ENCODE measurements at regions not wholly inside any gene's neighbourhood (a gene's known extent, or its start where the extent isn't known, plus 50 kb on each side); places are given as distances from the start of the nearest gene placed in this dataset.

GRCh38 chr5:107257885-107258520, 412.7 kb downstream of the EFNA5 start:
- peak; percentile 7 for DNase-seq

- no peak for DNase-seq
Observed at GRCh38 chr5:107254902-107255234, 415.9 kb downstream of the EFNA5 start.

- no peak for DNase-seq
Observed at GRCh38 chr5:107254214-107254901, 416.4 kb downstream of the EFNA5 start.

- no peak for DNase-seq
Observed at GRCh38 chr5:107253246-107253645, 417.5 kb downstream of the EFNA5 start.

- DNase-seq, result no peak
Observed at GRCh38 chr5:107251151-107251550, 419.6 kb downstream of the EFNA5 start.

GRCh38 chr5:107248066-107248695, 422.6 kb downstream of the EFNA5 start:
- peak; percentile 68 for DNase-seq

- no peak for DNase-seq
Observed at GRCh38 chr5:107247427-107247826, 423.3 kb downstream of the EFNA5 start.

- no peak for DNase-seq
Observed at GRCh38 chr5:107243220-107243579, 427.5 kb downstream of the EFNA5 start.

- no peak for DNase-seq
Observed at GRCh38 chr5:107242411-107243219, 428.1 kb downstream of the EFNA5 start.

GRCh38 chr5:107241841-107242240, 428.9 kb downstream of the EFNA5 start:
- DNase-seq, result no peak

- DNase-seq, result no peak
Observed at GRCh38 chr5:107235167-107235566, 435.6 kb downstream of the EFNA5 start.

GRCh38 chr5:107232788-107233187, 437.9 kb downstream of the EFNA5 start:
- no peak for DNase-seq

GRCh38 chr5:107232293-107232692, 438.4 kb downstream of the EFNA5 start:
- DNase-seq, result no peak

- DNase-seq, result no peak
Observed at GRCh38 chr5:107231191-107231590, 439.5 kb downstream of the EFNA5 start.

- DNase-seq, result no peak
Observed at GRCh38 chr5:107230367-107230766, 440.4 kb downstream of the EFNA5 start.

- no peak for DNase-seq
Observed at GRCh38 chr5:107228226-107228625, 442.5 kb downstream of the EFNA5 start.

GRCh38 chr5:107224272-107224671, 446.5 kb downstream of the EFNA5 start:
- no peak for DNase-seq

GRCh38 chr5:107223066-107223465, 447.7 kb downstream of the EFNA5 start:
- DNase-seq, result no peak

GRCh38 chr5:107219993-107220392, 450.7 kb downstream of the EFNA5 start:
- DNase-seq, result no peak

GRCh38 chr5:107218457-107219193, 452.1 kb downstream of the EFNA5 start:
- no peak for DNase-seq

GRCh38 chr5:107217721-107218130, 453.0 kb downstream of the EFNA5 start:
- DNase-seq, result no peak

GRCh38 chr5:107216587-107216986, 454.1 kb downstream of the EFNA5 start:
- no peak for DNase-seq

GRCh38 chr5:107215611-107216010, 455.1 kb downstream of the EFNA5 start:
- no peak for DNase-seq
